ENCODE measurements at regions not wholly inside any gene's neighbourhood (a gene's known extent, or its start where the extent isn't known, plus 50 kb on each side); places are given as distances from the start of the nearest gene placed in this dataset.

DNA sequence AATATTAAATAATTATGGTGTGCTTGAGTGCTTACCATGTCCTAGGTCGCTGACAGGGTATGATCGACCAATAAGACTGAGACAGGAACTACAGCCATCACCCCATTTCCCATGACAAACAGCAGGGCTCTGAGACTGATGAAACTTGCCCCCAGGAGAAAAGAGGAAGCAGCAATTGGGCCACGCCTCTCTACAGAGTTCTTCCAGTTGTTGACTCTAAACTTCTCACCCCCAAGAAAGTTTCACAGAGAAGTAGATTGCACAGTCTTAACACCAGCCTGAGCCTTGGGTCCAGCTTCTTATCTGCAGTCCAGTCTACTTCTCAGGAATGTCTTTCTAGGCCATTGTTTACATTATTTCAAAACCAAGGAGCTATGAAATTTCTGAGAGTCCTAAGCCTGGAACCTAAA, 182.2 kb upstream of the ANKRD55 start:
- Mint-ChIP-seq H3K4me3 (peak overlapping the region; percentile 78), H3K27ac (peak overlapping the region; percentile 99), H3K36me3 (ENCODE audit: low read depth) (peaks cover 9% of the 10 kb centered on the region), H3K4me1 (peaks cover 82% of the 10 kb centered on the region), H3K9me3 (peaks cover 5% of the 10 kb centered on the region), H3K27me3 (no peaks in the 10 kb centered on the region)
- ATAC-seq (ENCODE audit: low read depth) (peak; percentile 71), DNase-seq (peak; percentile 48)
- intact Hi-C loops (cut with micrococcal nuclease): loop anchor here (1.0 to 5.0 kb wide), 7 partner anchors 67 to 418 kb away; no protein-coding TSS in a partner anchor
- TF ChIP-seq, protein P1, sequence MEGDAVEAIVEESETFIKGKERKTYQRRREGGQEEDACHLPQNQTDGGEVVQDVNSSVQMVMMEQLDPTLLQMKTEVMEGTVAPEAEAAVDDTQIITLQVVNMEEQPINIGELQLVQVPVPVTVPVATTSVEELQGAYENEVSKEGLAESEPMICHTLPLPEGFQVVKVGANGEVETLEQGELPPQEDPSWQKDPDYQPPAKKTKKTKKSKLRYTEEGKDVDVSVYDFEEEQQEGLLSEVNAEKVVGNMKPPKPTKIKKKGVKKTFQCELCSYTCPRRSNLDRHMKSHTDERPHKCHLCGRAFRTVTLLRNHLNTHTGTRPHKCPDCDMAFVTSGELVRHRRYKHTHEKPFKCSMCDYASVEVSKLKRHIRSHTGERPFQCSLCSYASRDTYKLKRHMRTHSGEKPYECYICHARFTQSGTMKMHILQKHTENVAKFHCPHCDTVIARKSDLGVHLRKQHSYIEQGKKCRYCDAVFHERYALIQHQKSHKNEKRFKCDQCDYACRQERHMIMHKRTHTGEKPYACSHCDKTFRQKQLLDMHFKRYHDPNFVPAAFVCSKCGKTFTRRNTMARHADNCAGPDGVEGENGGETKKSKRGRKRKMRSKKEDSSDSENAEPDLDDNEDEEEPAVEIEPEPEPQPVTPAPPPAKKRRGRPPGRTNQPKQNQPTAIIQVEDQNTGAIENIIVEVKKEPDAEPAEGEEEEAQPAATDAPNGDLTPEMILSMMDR (IDR thresholded peaks at IDR 0.05): no peak
- ChIA-PET CTCF (interaction anchor here (0.7 to 2.2 kb wide), 5 partner anchors 13 to 423 kb away, joined by 3 to 10 read pairs (median 4); no protein-coding TSS in a partner anchor), POLR2A (interaction anchor here (0.6 to 4.9 kb wide), 12 partner anchors 12 to 1077 kb away, joined by 3 to 50 read pairs (median 4); partner anchors contain the start of genes GPBP1, IL6ST and MAP3K1)

DNA sequence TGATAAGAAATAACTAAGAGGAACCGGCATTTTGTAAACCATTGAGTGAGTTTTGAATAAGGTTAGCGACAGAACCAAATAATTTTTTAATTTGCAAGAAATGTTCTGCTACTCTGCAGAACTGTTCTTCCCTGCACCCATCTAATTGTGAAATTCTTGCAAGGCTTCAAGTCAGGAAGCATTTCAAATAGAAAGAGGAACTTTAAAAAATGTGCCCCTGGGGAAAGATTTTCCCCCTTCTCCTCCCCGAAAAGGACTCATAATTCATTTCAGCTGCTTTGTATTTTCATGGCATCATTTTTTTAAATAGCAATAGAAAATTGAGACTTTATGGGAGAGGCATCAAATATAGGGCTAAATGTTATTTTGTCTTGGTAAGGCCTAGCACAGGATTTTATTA, 180.9 kb upstream of the ANKRD55 start:
- no peaks in the 10 kb centered on the region for H3K9me3 Mint-ChIP-seq
- ChIA-PET POLR2A (interaction anchor here (0.5 to 4.9 kb wide), 11 partner anchors 35 to 507 kb away, joined by 3 to 50 read pairs (median 5); no protein-coding TSS in a partner anchor), CTCF (interaction anchor here (0.7 to 2.9 kb wide), 4 partner anchors 18 to 424 kb away, joined by 3 to 9 read pairs (median 4); no protein-coding TSS in a partner anchor)
- H3K27ac Mint-ChIP-seq: peak overlapping the region; percentile 99
- TF ChIP-seq, protein P1 (IDR thresholded peaks at IDR 0.05): no peak
- no peaks in the 10 kb centered on the region for H3K27me3 Mint-ChIP-seq
- H3K36me3 Mint-ChIP-seq (ENCODE audit: low read depth): no peaks in the 10 kb centered on the region
- peak overlapping the region; percentile 78 for H3K4me3 Mint-ChIP-seq
- intact Hi-C loops (cut with micrococcal nuclease): loop anchor here (2.0 to 5.0 kb wide), 4 partner anchors 67 to 318 kb away; no protein-coding TSS in a partner anchor
- ATAC-seq (ENCODE audit: low read depth): no peak
- peaks cover 72% of the 10 kb centered on the region for H3K4me1 Mint-ChIP-seq
- no peak for DNase-seq

- H3K36me3 Mint-ChIP-seq (ENCODE audit: low read depth): no peaks in the 10 kb centered on the region
- H3K9me3 Mint-ChIP-seq: no peaks in the 10 kb centered on the region
- no peaks in the 10 kb centered on the region for H3K27me3 Mint-ChIP-seq
- POLR2A ChIA-PET: interaction anchor here (0.7 to 4.9 kb wide), 11 partner anchors 67 to 507 kb away, joined by 3 to 50 read pairs (median 5); no protein-coding TSS in a partner anchor
- TF ChIP-seq, protein P1 (IDR thresholded peaks at IDR 0.05): no peak
- peak overlapping the region; percentile 78 for H3K4me3 Mint-ChIP-seq
- intact Hi-C loops (cut with micrococcal nuclease): loop anchor here (1.0 to 5.0 kb wide), 6 partner anchors 66 to 425 kb away; no protein-coding TSS in a partner anchor
- H3K4me1 Mint-ChIP-seq: peaks cover 70% of the 10 kb centered on the region
- CTCF ChIA-PET: interaction anchor here (0.7 to 2.9 kb wide), 5 partner anchors 18 to 425 kb away, joined by 3 to 9 read pairs (median 5); no protein-coding TSS in a partner anchor
- DNase-seq (no peak), ATAC-seq (ENCODE audit: low read depth) (no peak)
- peak overlapping the region; percentile 99 for H3K27ac Mint-ChIP-seq
Observed at GRCh38 chr5:56413546-56413945, 180.4 kb upstream of the ANKRD55 start.

DNA sequence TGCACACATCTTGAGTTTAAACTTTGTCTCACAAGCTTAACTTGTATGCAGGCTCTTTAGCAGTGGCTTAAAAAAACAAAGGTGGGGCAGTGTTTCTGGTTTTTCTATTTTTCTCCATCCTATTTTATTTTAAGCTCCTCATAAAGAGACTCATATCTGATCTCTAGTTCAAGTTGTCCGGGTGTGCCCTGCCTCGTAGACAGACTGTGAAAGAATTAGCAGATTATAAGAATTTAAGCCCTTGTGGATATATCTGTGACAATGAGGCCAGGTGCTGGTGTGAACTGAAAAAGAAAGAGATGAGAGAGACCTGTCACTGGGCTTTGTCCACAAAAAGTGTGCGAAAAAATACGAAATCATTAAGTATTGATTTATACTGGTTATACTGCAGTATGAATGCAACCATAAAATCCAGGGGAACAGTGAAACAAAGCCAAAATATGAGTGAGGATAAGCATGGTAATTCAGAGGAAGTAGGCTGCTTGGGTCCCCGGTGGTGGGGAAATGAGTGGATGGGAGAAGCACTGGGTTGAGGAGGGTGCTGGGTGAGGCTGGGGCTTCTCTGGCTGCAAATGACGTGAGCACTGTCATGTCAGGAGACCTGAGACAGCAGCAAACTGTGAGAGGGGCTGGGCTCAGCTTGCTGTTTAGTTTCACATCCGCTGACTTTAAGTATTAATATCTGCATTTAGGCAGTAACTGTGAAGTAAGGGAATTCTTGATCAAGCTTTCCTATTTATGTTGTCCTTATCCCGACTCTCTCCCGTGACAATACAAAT, 179.7 kb upstream of the ANKRD55 start:
- ATAC-seq (ENCODE audit: low read depth) (peak; percentile 78), DNase-seq (peak; percentile 56)
- POLR2A ChIA-PET: interaction anchor here (0.6 to 4.9 kb wide), 11 partner anchors 68 to 504 kb away, joined by 3 to 50 read pairs (median 3); partner anchors contain the start of gene MAP3K1
- peak overlapping the region; percentile 99 for H3K27ac Mint-ChIP-seq
- no peaks in the 10 kb centered on the region for H3K27me3 Mint-ChIP-seq
- H3K4me1 Mint-ChIP-seq: peaks cover 63% of the 10 kb centered on the region
- no peaks in the 10 kb centered on the region for H3K9me3 Mint-ChIP-seq
- TF ChIP-seq, protein P1 (IDR thresholded peaks at IDR 0.05): no peak
- no peaks in the 10 kb centered on the region for H3K36me3 Mint-ChIP-seq (ENCODE audit: low read depth)
- H3K4me3 Mint-ChIP-seq: peak overlapping the region; percentile 78
- intact Hi-C loops (cut with micrococcal nuclease): loop anchor here (1.0 to 5.0 kb wide), 6 partner anchors 65 to 426 kb away; no protein-coding TSS in a partner anchor
- CTCF ChIA-PET: interaction anchor here (0.6 to 2.9 kb wide), 5 partner anchors 14 to 425 kb away, joined by 3 to 9 read pairs (median 5); no protein-coding TSS in a partner anchor

All from activated B cell treated with CpG ODN at 0.5 μM for 24 hours (primary cell).